T follicular helper cell (primary cell): ENCODE measurements at regions not wholly inside any gene's neighbourhood (a gene's known extent, or its start where the extent isn't known, plus 50 kb on each side); places are given as distances from the start of the nearest gene placed in this dataset.

Experiments used
- DNase-seq: peaks from one replicate; pipeline ENCODE4 v3.0.0-alpha.2; 2020; ENCODE audit warnings: low read depth

- no peak for DNase-seq
Measured at GRCh38 chr16:86041215-86041614, 142.3 kb downstream of the IRF8 start.

GRCh38 chr16:86041807-86042206, 142.8 kb downstream of the IRF8 start:
- no peak for DNase-seq

GRCh38 chr16:86042393-86042792, 143.4 kb downstream of the IRF8 start:
- no peak for DNase-seq

GRCh38 chr16:86042996-86043725, 144.2 kb downstream of the IRF8 start:
- DNase-seq, result no peak

- no peak for DNase-seq
Measured at GRCh38 chr16:86044241-86044671, 145.3 kb downstream of the IRF8 start.

- peak; percentile 15 for DNase-seq
Measured at GRCh38 chr16:86044881-86045590, 146.1 kb downstream of the IRF8 start.

- DNase-seq, result no peak
Measured at GRCh38 chr16:86045591-86045971, 146.6 kb downstream of the IRF8 start.

GRCh38 chr16:86046026-86046425, 147.1 kb downstream of the IRF8 start:
- DNase-seq, result no peak

GRCh38 chr16:86046667-86047270, 147.8 kb downstream of the IRF8 start:
- DNase-seq, result no peak

GRCh38 chr16:86048221-86048620, 149.3 kb downstream of the IRF8 start:
- no peak for DNase-seq

- no peak for DNase-seq
Measured at GRCh38 chr16:86048882-86049585, 150.1 kb downstream of the IRF8 start.

GRCh38 chr16:86049641-86050040, 150.7 kb downstream of the IRF8 start:
- no peak for DNase-seq

GRCh38 chr16:86050111-86050510, 151.1 kb downstream of the IRF8 start:
- DNase-seq, result no peak

GRCh38 chr16:86050591-86051367, 151.8 kb downstream of the IRF8 start:
- DNase-seq, result no peak

GRCh38 chr16:86051368-86052114, 152.6 kb downstream of the IRF8 start:
- no peak for DNase-seq

- DNase-seq, result no peak
Measured at GRCh38 chr16:86052115-86052670, 153.2 kb downstream of the IRF8 start.

- DNase-seq, result no peak
Measured at GRCh38 chr16:86052926-86053325, 154.0 kb downstream of the IRF8 start.

GRCh38 chr16:86059253-86060171, 160.6 kb downstream of the IRF8 start:
- DNase-seq, result no peak
